GM19351 (cell line): ENCODE measurements at regions not wholly inside any gene's neighbourhood (a gene's known extent, or its start where the extent isn't known, plus 50 kb on each side); places are given as distances from the start of the nearest gene placed in this dataset.
"Not testable (repeated sequence)": the region's sequence is repeated elsewhere in the genome, so short reads cannot be mapped to it uniquely, and the experiment has no call there.

Experiments
- ATAC-seq: cut with Tn5 transposase; IDR thresholded peaks from one replicate; pipeline ENCODE4 v1.9.1; 2021; ENCODE audit warnings: mild to moderate bottlenecking, moderate library complexity; ENCODE audit not compliant: unreplicated experiment

DNA sequence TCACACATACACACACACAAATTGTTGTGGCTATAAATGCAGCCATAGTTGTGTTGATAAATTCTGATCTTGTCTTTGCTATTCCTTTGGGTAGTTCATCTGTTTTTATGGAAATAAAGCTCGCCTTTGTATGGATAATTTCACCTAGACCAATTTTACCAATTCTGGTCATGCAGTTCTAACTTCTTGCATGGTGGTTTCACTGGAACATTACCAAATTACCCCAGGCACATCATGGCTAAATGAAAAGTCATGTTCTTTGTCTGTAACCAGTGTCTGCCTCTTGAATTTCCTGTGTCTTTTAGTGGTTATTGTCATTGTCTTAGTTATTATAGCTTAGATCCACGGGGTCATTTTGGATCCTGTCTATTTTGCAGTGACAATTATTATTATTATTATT lies 50.3 kb upstream of the TMC1 start:
- no peak for ATAC-seq

GRCh38 chr9:72467766-72468738 lies 53.4 kb upstream of the TMC1 start:
- no peak for ATAC-seq

DNA sequence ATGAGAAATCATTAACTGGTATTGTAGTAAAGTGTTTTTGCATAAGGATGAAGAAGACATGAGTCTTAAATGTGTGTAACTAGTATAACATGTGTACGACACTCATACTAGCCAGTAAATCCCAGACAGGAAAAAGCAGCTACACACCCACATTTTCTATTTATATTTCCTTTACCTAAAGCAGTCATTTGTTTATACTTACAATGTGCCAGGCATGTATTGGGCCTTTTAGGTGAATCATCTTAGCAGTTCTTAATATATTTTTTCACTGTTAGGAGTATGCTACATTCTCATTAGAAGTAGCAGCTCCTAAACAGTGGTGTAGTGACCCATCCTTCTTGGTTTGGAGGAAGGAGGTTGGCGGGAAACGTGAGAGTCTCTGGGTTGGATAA lies 55.8 kb upstream of the TMC1 start:
- no peak for ATAC-seq

DNA sequence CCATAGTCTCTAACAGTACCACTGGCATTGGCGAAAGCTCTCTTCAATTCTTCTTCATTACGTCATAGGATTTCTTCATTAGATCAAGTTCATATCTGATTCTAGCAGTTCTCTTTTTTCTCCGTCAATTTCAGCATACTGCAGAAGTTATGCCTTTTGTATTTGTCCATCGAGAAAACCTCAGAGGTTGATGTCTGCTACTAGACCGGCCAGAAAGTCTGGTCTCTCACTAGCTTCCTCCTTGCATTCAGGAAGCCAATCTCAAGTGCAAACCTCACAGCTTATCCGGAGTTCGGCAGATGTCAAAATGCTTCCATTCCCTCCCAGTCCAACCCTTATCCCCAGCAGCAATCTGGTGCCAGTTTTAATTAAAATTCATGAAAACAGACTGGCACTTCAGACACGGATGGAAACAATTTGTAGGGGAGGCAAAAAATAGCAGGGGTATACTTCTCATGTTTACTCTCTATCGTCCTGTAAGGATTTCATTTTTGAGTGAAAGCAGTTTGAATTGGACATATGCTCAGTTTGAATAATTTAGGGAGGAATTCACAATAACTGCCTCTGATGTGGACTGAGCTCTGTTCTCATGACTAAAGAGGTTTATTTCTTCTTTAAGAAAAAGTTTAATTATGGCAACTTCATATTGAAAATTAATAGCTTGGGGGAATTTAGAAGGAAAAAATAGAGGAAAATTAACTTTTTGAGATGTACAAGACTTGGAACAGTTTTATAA lies 56.4 kb upstream of the TMC1 start:
- peak; percentile 76 for ATAC-seq

DNA sequence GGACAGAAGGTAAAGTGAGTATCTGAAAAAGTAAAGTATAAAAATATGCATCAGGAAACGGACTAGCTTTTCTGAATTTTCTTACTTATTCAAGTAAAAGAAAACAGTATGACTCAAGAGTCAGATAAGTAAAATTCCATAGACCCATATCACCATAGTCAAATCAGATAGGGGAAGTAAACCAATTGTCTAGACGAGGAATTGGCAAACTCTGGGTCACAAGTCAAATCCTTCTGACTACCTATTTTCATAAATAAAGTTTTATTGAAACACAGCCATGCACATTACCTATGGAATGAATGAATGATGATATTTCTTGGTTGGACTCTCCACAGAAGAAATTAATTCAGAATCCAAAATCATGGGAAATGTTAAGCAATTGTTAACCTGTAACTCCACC lies 59.1 kb upstream of the TMC1 start:
- no peak for ATAC-seq

DNA sequence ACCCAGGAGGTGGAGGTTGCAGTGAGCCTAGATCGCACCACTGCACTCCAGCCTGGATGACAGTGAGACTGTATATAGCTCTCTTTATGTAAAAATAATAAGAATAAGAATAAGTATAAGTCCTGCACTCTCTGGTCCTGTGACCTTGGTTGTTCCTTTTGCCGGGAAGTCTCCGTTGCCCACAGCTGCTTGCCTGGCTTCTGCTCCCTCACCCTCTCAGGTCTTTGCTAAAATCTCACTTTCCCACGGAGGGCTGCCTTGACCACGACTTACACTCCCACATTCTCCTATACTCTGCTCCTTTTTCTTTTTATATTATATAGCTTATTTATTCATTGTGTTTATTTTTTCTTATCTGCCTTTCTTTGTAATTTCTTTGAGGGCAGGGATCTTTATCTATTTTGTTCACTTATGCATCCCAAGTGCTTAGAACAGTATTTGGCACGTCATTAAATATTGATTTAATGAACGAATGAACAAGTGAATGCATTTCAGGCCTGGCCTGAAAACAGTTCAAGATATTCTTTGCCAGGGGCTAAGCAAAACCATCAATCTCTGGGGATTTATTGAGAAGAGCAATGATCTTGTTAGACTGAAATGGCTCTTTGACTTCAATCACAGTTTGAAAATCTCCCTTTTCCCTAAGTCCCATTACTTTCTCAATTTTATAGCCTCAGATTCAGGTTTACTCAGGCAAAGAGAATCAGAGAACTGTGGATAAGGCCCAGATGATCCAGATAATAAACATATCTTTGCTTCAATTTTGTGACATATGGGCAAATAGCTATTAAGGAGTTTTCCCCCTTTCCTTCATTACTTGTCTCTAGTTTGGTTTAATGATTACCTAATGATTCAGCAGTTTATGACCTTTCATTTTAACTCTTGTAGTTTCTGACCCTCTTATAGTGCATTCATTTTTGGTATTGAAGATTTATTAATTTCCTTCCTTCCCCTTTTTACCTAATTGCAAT lies 60.8 kb upstream of the TMC1 start:
- ATAC-seq = no peak

DNA sequence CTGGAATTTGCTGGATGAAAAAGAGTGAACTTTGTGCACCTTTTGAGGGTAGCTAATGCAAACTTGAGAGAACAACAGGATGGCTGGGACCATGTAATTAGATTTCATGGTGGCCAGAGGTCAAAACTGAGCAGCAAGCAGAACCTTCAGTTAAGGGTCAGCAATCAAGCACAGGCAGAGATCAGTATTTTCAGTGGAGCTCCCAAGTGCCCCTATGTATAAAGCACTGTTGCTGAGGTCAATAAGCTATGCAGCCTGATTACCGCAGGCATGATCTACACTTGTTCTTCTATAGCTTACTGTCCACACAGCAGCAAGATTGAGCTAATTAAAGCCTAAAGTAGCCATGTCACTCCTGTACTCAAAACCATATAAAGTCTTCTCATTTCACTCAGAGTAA lies 62.1 kb upstream of the TMC1 start:
- ATAC-seq = no peak

GRCh38 chr9:72458153-72458552 lies 63.3 kb upstream of the TMC1 start:
- ATAC-seq = no peak

DNA sequence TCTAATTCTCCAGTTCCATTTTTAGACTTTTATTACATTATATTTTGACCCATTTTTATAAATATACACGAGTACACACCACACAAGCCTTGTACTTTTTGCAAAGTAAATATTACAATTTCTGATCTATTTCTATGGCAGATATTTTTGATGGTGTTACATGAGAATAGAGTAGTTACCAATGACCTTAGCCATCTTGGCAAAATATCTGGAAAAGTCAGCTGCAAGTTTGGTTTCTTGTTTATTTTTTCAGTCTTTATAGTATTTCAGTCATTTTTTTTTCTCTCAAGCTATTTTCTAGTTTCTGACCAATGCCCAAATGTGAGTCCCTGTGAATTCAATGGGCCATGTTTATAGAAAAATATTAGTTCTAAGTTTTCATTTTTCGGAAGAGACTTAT lies 64.0 kb upstream of the TMC1 start:
- no peak for ATAC-seq

- ATAC-seq = no peak
Observed at GRCh38 chr9:72454871-72455491, 66.4 kb upstream of the TMC1 start.

DNA sequence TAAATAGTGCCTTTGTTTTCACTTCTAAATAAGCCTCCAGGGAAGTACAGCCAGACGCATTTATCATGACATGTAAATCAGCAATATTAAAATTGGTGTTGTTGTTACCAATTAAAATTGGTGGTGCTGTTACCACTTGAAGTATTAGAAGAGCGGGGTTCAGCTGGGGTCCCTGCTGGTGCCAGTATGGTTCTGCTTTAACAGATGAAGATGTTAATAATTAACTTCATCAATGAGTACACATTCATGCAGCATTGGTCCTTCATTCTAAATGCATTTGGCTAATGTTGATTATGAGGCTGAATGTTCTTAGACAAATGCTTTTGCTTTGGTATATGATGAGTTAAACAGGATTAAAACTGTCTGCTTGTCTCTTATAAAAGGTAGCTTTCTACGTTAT lies 67.6 kb upstream of the TMC1 start:
- no peak for ATAC-seq

DNA sequence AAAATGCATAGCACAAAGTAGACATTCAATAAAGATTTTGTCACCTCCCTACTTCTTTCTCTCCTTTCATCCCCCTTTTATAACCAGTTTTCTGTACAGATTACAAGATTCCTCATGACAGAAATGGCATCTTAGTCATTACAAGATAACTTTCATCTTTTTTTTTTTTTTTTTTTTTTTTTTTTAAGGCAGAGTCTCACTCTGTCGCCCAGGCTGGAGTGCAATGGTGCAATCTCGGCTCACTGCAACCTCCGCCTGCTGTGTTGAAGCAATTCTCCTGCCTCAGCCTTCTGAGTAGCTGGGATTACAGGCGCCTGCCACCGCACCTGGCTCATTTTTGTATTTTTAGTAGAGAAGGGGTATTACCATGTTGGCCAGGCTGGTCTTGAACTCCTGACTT lies 75.2 kb upstream of the TMC1 start:
- not testable (repeated sequence) for ATAC-seq

- no peak for ATAC-seq
Observed at GRCh38 chr9:72445306-72445995, 76.0 kb upstream of the TMC1 start.

- no peak for ATAC-seq
Observed at GRCh38 chr9:72444435-72444834, 77.0 kb upstream of the TMC1 start.

GRCh38 chr9:72443855-72444254 lies 77.6 kb upstream of the TMC1 start:
- peak; percentile 93 for ATAC-seq

DNA sequence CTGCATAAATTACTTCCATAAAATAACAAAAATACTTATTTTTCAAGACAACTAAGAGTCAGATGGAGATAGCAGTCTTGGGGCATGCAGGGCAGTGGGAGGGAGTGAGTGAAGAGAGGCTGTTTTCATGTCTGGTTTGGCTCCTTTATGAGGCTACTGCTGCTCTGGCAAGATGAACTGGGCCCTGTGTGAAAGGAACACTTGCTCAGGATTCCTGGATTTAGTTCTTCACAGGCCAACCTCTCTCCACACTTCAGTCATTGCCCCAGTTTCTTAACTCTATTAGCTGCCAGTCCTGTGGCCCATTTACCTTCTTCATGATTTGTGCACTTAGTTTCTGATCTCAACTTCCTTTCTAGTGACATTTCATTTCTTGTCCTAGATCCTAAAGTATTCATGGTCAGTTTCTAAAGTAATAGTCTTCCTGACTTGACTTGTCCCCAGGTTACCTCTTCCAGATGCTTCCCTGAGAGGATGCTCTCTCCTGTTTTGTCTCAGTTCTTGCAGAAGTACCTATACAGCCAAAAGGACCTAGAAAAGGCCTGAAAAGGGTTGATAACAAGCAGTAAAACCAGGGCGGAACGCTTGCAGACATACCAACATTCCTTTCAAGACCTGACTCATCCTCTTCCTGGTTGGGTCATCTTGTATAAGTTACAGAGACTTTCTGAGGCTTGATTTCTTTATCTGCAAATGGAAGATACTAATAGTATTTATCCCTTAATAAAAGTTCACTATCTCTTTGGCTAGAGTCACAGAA lies 77.0 kb upstream of the ZFAND5 start:
- ATAC-seq = no peak

DNA sequence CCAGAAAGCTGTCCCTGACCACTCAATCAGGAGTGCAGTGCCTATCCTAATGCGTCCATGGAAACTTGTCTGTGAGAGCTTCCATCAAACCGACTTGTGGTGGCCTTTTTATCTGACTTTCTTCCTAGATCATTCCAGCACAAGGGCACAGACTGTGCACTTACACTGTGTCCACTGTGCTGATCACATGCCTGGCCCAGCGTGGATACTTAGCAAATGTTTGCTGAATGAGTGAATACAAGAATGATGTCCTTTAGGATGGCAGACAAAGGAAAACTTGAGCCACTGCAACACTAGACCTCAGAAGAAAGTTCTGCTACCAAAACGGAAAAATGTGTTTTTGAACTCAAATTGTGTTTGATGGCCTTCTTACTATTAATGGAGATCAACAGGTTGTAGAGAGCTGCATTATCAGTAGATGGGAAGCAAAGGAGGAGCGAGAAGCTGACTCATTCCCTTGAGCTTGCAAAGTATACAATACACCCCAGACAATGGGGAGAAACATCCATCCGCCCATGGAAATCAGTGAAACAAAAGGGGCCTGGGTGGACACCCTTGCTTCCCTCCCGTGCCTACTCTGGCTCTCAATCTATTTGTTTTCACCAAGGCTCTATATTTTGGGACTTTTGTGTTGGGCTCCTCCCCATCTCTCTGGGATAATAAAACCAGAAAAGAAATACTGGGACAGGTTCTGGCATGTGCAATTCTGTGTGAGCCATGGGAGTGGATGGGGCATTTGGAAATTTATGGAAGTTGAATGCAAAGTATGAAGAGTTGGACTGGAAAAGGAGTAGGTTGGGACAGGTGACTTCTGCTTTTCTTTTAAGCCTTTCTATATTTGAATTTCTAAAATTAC lies 76.2 kb upstream of the ZFAND5 start:
- no peak for ATAC-seq

DNA sequence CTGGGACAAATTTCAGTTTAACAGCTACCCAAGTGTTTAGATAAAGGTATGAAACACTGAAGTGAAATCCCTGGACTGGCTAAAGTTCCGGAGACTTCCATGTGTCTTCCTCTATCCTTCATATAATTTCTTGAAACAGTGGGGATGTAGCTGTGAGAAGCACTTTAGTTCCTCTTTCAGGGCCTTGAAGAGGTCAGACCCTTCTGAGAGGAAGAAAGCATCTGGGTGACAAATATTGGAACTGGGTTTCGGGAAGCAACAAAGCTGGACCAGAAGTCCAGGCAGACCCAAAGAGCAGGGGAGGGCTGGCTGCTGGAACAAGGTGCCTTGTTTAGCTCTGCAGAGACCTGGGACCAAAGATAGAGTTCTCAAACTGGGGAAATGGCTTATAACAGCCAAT lies 75.4 kb upstream of the ZFAND5 start:
- ATAC-seq = no peak
